HEK293 (cell line): ENCODE measurements at regions not wholly inside any gene's neighbourhood (a gene's known extent, or its start where the extent isn't known, plus 50 kb on each side); places are given as distances from the start of the nearest gene placed in this dataset.

Source experiments
- MZF1 ChIP-seq: fragments of 450-650 bp; formaldehyde crosslinking; IDR thresholded peaks from 2 replicates; pipeline ENCODE4 v1.5.1; 2017; ENCODE audit warnings: missing biosample characterization, missing genetic modification characterization, borderline replicate concordance
- OSR2 ChIP-seq: fragments of 450-650 bp; formaldehyde crosslinking; IDR thresholded peaks from 2 replicates; pipeline ENCODE4 v1.5.1; 2016; ENCODE audit warnings: missing biosample characterization, missing genetic modification characterization
- PRDM10 ChIP-seq: fragments of 450-650 bp; formaldehyde crosslinking; IDR thresholded peaks from 2 replicates; pipeline ENCODE4 v1.5.1; 2016; ENCODE audit warnings: missing biosample characterization, missing genetic modification characterization
- ZNF175 ChIP-seq: fragments of 450-650 bp; formaldehyde crosslinking; IDR thresholded peaks from 2 replicates; pipeline ENCODE4 v1.5.1; 2016; ENCODE audit warnings: missing biosample characterization, missing genetic modification characterization
- ZNF324 ChIP-seq: fragments of 450-650 bp; formaldehyde crosslinking; IDR thresholded peaks from 2 replicates; pipeline ENCODE4 v1.5.1; 2016; ENCODE audit warnings: missing biosample characterization, missing genetic modification characterization
- ZNF416 ChIP-seq: fragments of 450-650 bp; formaldehyde crosslinking; IDR thresholded peaks from 2 replicates; pipeline ENCODE4 v1.5.1; 2016; ENCODE audit warnings: missing biosample characterization, missing genetic modification characterization
- TF ChIP-seq, protein P1 (sequence below): fragments of 450-650 bp; formaldehyde crosslinking; IDR thresholded peaks from 2 replicates; pipeline ENCODE4 v1.5.1; 2016; ENCODE audit warnings: missing biosample characterization, missing genetic modification characterization
- TF ChIP-seq, protein P2 (sequence below): fragments of 450-650 bp; formaldehyde crosslinking; IDR thresholded peaks from 2 replicates; pipeline ENCODE4 v1.5.1; 2016; ENCODE audit warnings: missing biosample characterization, missing genetic modification characterization, low read depth

- TF ChIP-seq, protein P1, sequence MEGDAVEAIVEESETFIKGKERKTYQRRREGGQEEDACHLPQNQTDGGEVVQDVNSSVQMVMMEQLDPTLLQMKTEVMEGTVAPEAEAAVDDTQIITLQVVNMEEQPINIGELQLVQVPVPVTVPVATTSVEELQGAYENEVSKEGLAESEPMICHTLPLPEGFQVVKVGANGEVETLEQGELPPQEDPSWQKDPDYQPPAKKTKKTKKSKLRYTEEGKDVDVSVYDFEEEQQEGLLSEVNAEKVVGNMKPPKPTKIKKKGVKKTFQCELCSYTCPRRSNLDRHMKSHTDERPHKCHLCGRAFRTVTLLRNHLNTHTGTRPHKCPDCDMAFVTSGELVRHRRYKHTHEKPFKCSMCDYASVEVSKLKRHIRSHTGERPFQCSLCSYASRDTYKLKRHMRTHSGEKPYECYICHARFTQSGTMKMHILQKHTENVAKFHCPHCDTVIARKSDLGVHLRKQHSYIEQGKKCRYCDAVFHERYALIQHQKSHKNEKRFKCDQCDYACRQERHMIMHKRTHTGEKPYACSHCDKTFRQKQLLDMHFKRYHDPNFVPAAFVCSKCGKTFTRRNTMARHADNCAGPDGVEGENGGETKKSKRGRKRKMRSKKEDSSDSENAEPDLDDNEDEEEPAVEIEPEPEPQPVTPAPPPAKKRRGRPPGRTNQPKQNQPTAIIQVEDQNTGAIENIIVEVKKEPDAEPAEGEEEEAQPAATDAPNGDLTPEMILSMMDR, result no peak
- no peak for TF ChIP-seq OSR2 (tag by site-specific recombination)
- TF ChIP-seq PRDM10 (tag by site-specific recombination), result no peak
- TF ChIP-seq, protein P2, sequence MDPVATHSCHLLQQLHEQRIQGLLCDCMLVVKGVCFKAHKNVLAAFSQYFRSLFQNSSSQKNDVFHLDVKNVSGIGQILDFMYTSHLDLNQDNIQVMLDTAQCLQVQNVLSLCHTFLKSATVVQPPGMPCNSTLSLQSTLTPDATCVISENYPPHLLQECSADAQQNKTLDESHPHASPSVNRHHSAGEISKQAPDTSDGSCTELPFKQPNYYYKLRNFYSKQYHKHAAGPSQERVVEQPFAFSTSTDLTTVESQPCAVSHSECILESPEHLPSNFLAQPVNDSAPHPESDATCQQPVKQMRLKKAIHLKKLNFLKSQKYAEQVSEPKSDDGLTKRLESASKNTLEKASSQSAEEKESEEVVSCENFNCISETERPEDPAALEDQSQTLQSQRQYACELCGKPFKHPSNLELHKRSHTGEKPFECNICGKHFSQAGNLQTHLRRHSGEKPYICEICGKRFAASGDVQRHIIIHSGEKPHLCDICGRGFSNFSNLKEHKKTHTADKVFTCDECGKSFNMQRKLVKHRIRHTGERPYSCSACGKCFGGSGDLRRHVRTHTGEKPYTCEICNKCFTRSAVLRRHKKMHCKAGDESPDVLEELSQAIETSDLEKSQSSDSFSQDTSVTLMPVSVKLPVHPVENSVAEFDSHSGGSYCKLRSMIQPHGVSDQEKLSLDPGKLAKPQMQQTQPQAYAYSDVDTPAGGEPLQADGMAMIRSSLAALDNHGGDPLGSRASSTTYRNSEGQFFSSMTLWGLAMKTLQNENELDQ, result no peak
- no peak for TF ChIP-seq MZF1 (tag by site-specific recombination)
- no peak for TF ChIP-seq ZNF324 (tag by site-specific recombination)
- no peak for TF ChIP-seq ZNF175 (tag by site-specific recombination)
- no peak for TF ChIP-seq ZNF416 (tag by site-specific recombination)
These were observed 104.5 kb downstream of the CRLF3 start for GRCh38 chr17:30720013-30720471.
